ENCODE measurements at regions not wholly inside any gene's neighbourhood (a gene's known extent, or its start where the extent isn't known, plus 50 kb on each side); places are given as distances from the start of the nearest gene placed in this dataset.

- TF ChIP-seq EZH2 (IDR thresholded peaks at IDR 0.05; ENCODE audit: insufficient read depth, poor library complexity, severe bottlenecking), result no peak
- TF ChIP-seq EZH2phosphoT487 (IDR thresholded peaks at IDR 0.05; ENCODE audit: insufficient read depth, low read depth), result no peak
These were observed 415.0 kb upstream of the SLITRK1 start for GRCh38 chr13:84297251-84297650.
